Ascending aorta (tissue), 2 donors: ENCODE measurements at regions not wholly inside any gene's neighbourhood (a gene's known extent, or its start where the extent isn't known, plus 50 kb on each side); places are given as distances from the start of the nearest gene placed in this dataset.

Source experiments
- DNase-seq, 2 donors: peaks; one replicate each; pipeline ENCODE4 v3.0.0-alpha.2; 2019; ENCODE audit warnings: low spot score in 2 of 2
- H3K27ac ChIP-seq, 2 donors: fragments of 200-600 bp; sonication (generic); one replicate each; pipeline ENCODE4 v1.5.1; 2016 to 2017; ENCODE audit warnings: mild to moderate bottlenecking in 1 of 2
- H3K27me3 ChIP-seq: fragments of 200-600 bp; sonication (generic); one replicate; pipeline ENCODE4 v1.5.1; 2017
- H3K36me3 ChIP-seq, 2 donors: fragments of 200-600 bp; sonication (generic); one replicate each; pipeline ENCODE4 v1.5.1; 2016
- H3K4me1 ChIP-seq, 2 donors: fragments of 200-600 bp; sonication (generic); one replicate each; pipeline ENCODE4 v1.5.1; 2016 to 2017; ENCODE audit warnings: mild to moderate bottlenecking in 1 of 2
- H3K4me3 ChIP-seq, 2 donors: fragments of 200-600 bp; sonication (generic); one replicate each; pipeline ENCODE4 v1.5.1; 2016 to 2017; ENCODE audit warnings: mild to moderate bottlenecking in 1 of 2
- H3K9me3 ChIP-seq, 2 donors: fragments of 200-600 bp; sonication (generic); one replicate each; pipeline ENCODE4 v1.5.1; 2016
- intact Hi-C: fragments of 100-400 bp; cut with DNase I; formaldehyde crosslinking; loops from one replicate; pipeline ENCODE4 v1.15.1; 2023
- TF ChIP-seq, protein P1 (sequence below), 3 experiments: fragments of 200-600 bp in 2 of 3; fragments of 450-650 bp in 1 of 3; sonication (generic) in 2 of 3; IDR thresholded peaks; one replicate each; pipeline ENCODE4 v1.5.1; 2016 to 2019; ENCODE audit warnings: antibody characterized with exemption in 3 of 3, mild to moderate bottlenecking in 1 of 3, moderate library complexity in 1 of 3

- H3K27ac ChIP-seq, result no peak overlapping the region
- intact Hi-C loops, result no loop called here
These were observed 450.0 kb downstream of the TLE1 start for GRCh38 chr9:81239388-81239787.

GRCh38 chr9:81237565-81238231 is 451.6 kb downstream of the TLE1 start:
- Histone ChIP-seq H3K27ac (no peak overlapping the region), H3K27me3 (no peaks in the 10 kb centered on the region), H3K36me3 (no peaks in the 10 kb centered on the region), H3K9me3 (no peaks in the 10 kb centered on the region), H3K4me3 (no peak overlapping the region), H3K4me1 (no peaks in the 10 kb centered on the region)
- DNase-seq, result no peak
- TF ChIP-seq, protein P1, sequence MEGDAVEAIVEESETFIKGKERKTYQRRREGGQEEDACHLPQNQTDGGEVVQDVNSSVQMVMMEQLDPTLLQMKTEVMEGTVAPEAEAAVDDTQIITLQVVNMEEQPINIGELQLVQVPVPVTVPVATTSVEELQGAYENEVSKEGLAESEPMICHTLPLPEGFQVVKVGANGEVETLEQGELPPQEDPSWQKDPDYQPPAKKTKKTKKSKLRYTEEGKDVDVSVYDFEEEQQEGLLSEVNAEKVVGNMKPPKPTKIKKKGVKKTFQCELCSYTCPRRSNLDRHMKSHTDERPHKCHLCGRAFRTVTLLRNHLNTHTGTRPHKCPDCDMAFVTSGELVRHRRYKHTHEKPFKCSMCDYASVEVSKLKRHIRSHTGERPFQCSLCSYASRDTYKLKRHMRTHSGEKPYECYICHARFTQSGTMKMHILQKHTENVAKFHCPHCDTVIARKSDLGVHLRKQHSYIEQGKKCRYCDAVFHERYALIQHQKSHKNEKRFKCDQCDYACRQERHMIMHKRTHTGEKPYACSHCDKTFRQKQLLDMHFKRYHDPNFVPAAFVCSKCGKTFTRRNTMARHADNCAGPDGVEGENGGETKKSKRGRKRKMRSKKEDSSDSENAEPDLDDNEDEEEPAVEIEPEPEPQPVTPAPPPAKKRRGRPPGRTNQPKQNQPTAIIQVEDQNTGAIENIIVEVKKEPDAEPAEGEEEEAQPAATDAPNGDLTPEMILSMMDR (IDR thresholded peaks at IDR 0.05), result no peak
- intact Hi-C loops, result no loop called here

More at GRCh38 chr9:81239388-81239787, 450.0 kb downstream of the TLE1 start:
- H3K9me3 ChIP-seq, result no peaks in the 10 kb centered on the region
- no peaks in the 10 kb centered on the region for H3K4me1 ChIP-seq
- H3K27me3 ChIP-seq, result no peaks in the 10 kb centered on the region
- DNase-seq, result no peak
- no peaks in the 10 kb centered on the region for H3K36me3 ChIP-seq
- H3K4me3 ChIP-seq, result no peak overlapping the region
- TF ChIP-seq, protein P1 (IDR thresholded peaks at IDR 0.05), result no peak

GRCh38 chr9:81234924-81235610 is 454.3 kb downstream of the TLE1 start:
- Histone ChIP-seq H3K36me3 (no peaks in the 10 kb centered on the region), H3K4me1 (no peaks in the 10 kb centered on the region), H3K27ac (no peak overlapping the region), H3K4me3 (no peak overlapping the region), H3K9me3 (no peaks in the 10 kb centered on the region), H3K27me3 (no peaks in the 10 kb centered on the region)
- intact Hi-C loops, result no loop called here
- TF ChIP-seq, protein P1 (IDR thresholded peaks at IDR 0.05), result no peak
- no peak for DNase-seq

GRCh38 chr9:81231011-81231410 is 458.3 kb downstream of the TLE1 start:
- H3K4me1 ChIP-seq, result no peaks in the 10 kb centered on the region
- TF ChIP-seq, protein P1 (IDR thresholded peaks at IDR 0.05), result no peak
- H3K27me3 ChIP-seq, result no peaks in the 10 kb centered on the region
- H3K9me3 ChIP-seq, result no peaks in the 10 kb centered on the region
- DNase-seq, result no peak
- no peaks in the 10 kb centered on the region for H3K36me3 ChIP-seq
- H3K4me3 ChIP-seq, result no peak overlapping the region
- intact Hi-C loops, result no loop called here
- no peak overlapping the region for H3K27ac ChIP-seq

GRCh38 chr9:81227507-81228245 is 461.7 kb downstream of the TLE1 start:
- no peak for DNase-seq
- no peak overlapping the region for H3K27ac ChIP-seq
- no peaks in the 10 kb centered on the region for H3K27me3 ChIP-seq
- no peak overlapping the region for H3K4me3 ChIP-seq
- intact Hi-C loops, result no loop called here
- H3K9me3 ChIP-seq, result no peaks in the 10 kb centered on the region
- no peaks in the 10 kb centered on the region for H3K36me3 ChIP-seq
- TF ChIP-seq, protein P1 (IDR thresholded peaks at IDR 0.05), result no peak
- no peaks in the 10 kb centered on the region for H3K4me1 ChIP-seq
